GM12872 (cell line): ENCODE measurements at regions not wholly inside any gene's neighbourhood (a gene's known extent, or its start where the extent isn't known, plus 50 kb on each side); places are given as distances from the start of the nearest gene placed in this dataset.

Source experiments
- CTCF ChIP-seq: IDR thresholded peaks from 3 replicates; pipeline ENCODE4 v1.5.1; 2011; ENCODE audit warnings: low read depth, mild to moderate bottlenecking, low read length, moderate library complexity; ENCODE audit not compliant: insufficient read depth

- TF ChIP-seq CTCF: no peak
These were observed 175.7 kb upstream of the GSE1 start for GRCh38 chr16:85437166-85438052.

- no peak for TF ChIP-seq CTCF
These were observed 174.0 kb upstream of the GSE1 start for GRCh38 chr16:85438981-85439685.

GRCh38 chr16:85440744-85441143, 172.4 kb upstream of the GSE1 start:
- TF ChIP-seq CTCF: no peak

GRCh38 chr16:85441189-85441889, 171.8 kb upstream of the GSE1 start:
- no peak for TF ChIP-seq CTCF

GRCh38 chr16:85441890-85442670, 171.0 kb upstream of the GSE1 start:
- TF ChIP-seq CTCF: no peak

- TF ChIP-seq CTCF: no peak
These were observed 170.0 kb upstream of the GSE1 start for GRCh38 chr16:85443116-85443515.
